H9 (cell line): ENCODE measurements at regions not wholly inside any gene's neighbourhood (a gene's known extent, or its start where the extent isn't known, plus 50 kb on each side); places are given as distances from the start of the nearest gene placed in this dataset.

Source experiments
- DNase-seq: peaks from one replicate; pipeline ENCODE4 v3.0.0-alpha.2; 2017
- H2AFZ ChIP-seq: one replicate; pipeline ENCODE4 v1.6.1; 2013; ENCODE audit warnings: mild to moderate bottlenecking, low read length, control low read depth, moderate library complexity
- H2AK5ac ChIP-seq: 2 replicates; pipeline ENCODE4 v1.6.1; 2013; ENCODE audit warnings: low read length, control low read depth, mixed read lengths; ENCODE audit not compliant: insufficient read length
- H2BK120ac ChIP-seq: one replicate; pipeline ENCODE4 v1.6.1; 2013; ENCODE audit warnings: low read depth, mild to moderate bottlenecking, low read length, control low read depth, inconsistent platforms; ENCODE audit not compliant: poor library complexity, severe bottlenecking
- H2BK12ac ChIP-seq: 2 replicates; pipeline ENCODE4 v1.6.1; 2013; ENCODE audit warnings: low read length, control low read depth, mixed read lengths, low read depth; ENCODE audit not compliant: insufficient read length
- H2BK15ac ChIP-seq: 2 replicates; pipeline ENCODE4 v1.6.1; 2013; ENCODE audit warnings: low read depth, low read length, control low read depth
- H2BK20ac ChIP-seq: one replicate; pipeline ENCODE4 v1.6.1; 2013; ENCODE audit warnings: low read depth, mild to moderate bottlenecking, low read length, control low read depth, inconsistent platforms; ENCODE audit not compliant: poor library complexity, severe bottlenecking
- H2BK5ac ChIP-seq: 2 replicates; pipeline ENCODE4 v1.6.1; 2013; ENCODE audit warnings: low read length, control low read depth, mixed read lengths; ENCODE audit not compliant: insufficient read length
- H3K14ac ChIP-seq: 2 replicates; pipeline ENCODE4 v1.6.1; 2013; ENCODE audit warnings: low read length, control low read depth; ENCODE audit not compliant: insufficient read depth
- H3K18ac ChIP-seq: 2 replicates; pipeline ENCODE4 v1.6.1; 2013; ENCODE audit warnings: low read depth, mild to moderate bottlenecking, mixed read lengths, low read length, control low read depth; ENCODE audit not compliant: insufficient read length
- H3K23ac ChIP-seq: 2 replicates; pipeline ENCODE4 v1.6.1; 2013; ENCODE audit warnings: low read length, control low read depth, mixed read lengths, low read depth; ENCODE audit not compliant: insufficient read length
- H3K23me2 ChIP-seq: 2 replicates; pipeline ENCODE4 v1.6.1; 2013; ENCODE audit warnings: low read depth, mild to moderate bottlenecking, mixed read lengths, low read length, control low read depth; ENCODE audit not compliant: insufficient read length, poor library complexity, severe bottlenecking
- H3K27ac ChIP-seq: 2 replicates; pipeline ENCODE4 v1.5.1; 2013; ENCODE audit warnings: low read length, control low read depth, mixed read lengths, low read depth; ENCODE audit not compliant: insufficient read length
- H3K27me3 ChIP-seq: 2 replicates; pipeline ENCODE4 v1.6.1; 2013; ENCODE audit warnings: low read length, control low read depth, inconsistent platforms; ENCODE audit not compliant: insufficient read depth
- H3K4ac ChIP-seq: 2 replicates; pipeline ENCODE4 v1.6.1; 2013; ENCODE audit warnings: low read depth, mild to moderate bottlenecking, control low read depth, inconsistent platforms, low read length, moderate library complexity
- H3K4me1 ChIP-seq: 2 replicates; pipeline ENCODE4 v1.6.1; 2013; ENCODE audit warnings: low read length, control low read depth, inconsistent platforms; ENCODE audit not compliant: insufficient read depth
- H3K4me2 ChIP-seq: 2 replicates; pipeline ENCODE4 v1.6.1; 2013; ENCODE audit warnings: low read length, control low read depth, mixed read lengths; ENCODE audit not compliant: insufficient read length, insufficient read depth
- H3K56ac ChIP-seq: 2 replicates; pipeline ENCODE4 v1.6.1; 2013; ENCODE audit warnings: low read depth, mild to moderate bottlenecking, mixed read lengths, low read length, control low read depth; ENCODE audit not compliant: insufficient read length
- H3K79me1 ChIP-seq: 2 replicates; pipeline ENCODE4 v1.6.1; 2013; ENCODE audit warnings: low read depth, mild to moderate bottlenecking, moderate library complexity, low read length, control low read depth, inconsistent platforms; ENCODE audit not compliant: insufficient read depth, poor library complexity, severe bottlenecking
- H3K79me2 ChIP-seq: 2 replicates; pipeline ENCODE4 v1.6.1; 2013; ENCODE audit warnings: low read length, control low read depth, inconsistent platforms; ENCODE audit not compliant: insufficient read depth
- H3K9ac ChIP-seq: 2 replicates; pipeline ENCODE4 v1.6.1; 2013; ENCODE audit warnings: low read length, control low read depth, mixed read lengths; ENCODE audit not compliant: insufficient read length; ENCODE audit errors: extremely low read depth
- H3K9me3 ChIP-seq: one replicate; pipeline ENCODE4 v1.6.1; 2013; ENCODE audit warnings: low read depth, low read length, inconsistent platforms; ENCODE audit not compliant: control insufficient read depth
- H3T11ph ChIP-seq: one replicate; pipeline ENCODE4 v1.6.1; 2013; ENCODE audit warnings: mild to moderate bottlenecking, low read length, control low read depth, inconsistent platforms
- H4K20me1 ChIP-seq: one replicate; pipeline ENCODE4 v1.6.1; 2013; ENCODE audit not compliant: control insufficient read depth, insufficient read length, insufficient read depth
- H4K5ac ChIP-seq: 2 replicates; pipeline ENCODE4 v1.6.1; 2013; ENCODE audit warnings: low read depth, mild to moderate bottlenecking, mixed read lengths, low read length, control low read depth; ENCODE audit not compliant: insufficient read length
- H4K8ac ChIP-seq: replicated peaks from 2 replicates; pipeline ENCODE4 v1.6.1; 2013; ENCODE audit warnings: low read length, control low read depth, mixed read lengths, low read depth; ENCODE audit not compliant: insufficient read length
- H4K91ac ChIP-seq: 2 replicates; pipeline ENCODE4 v1.6.1; 2013; ENCODE audit warnings: low read depth, mild to moderate bottlenecking, moderate library complexity, mixed read lengths, low read length, control low read depth; ENCODE audit not compliant: insufficient read length
- H3K27ac Mint-ChIP-seq, 3 experiments: 2 replicates in 2 of 3; 3 replicates in 1 of 3; pipeline ENCODE4 v1.8.0; 2020 to 2021; ENCODE audit warnings: mixed read lengths in 3 of 3, mild to moderate bottlenecking in 1 of 3, moderate library complexity in 1 of 3
- H3K27me3 Mint-ChIP-seq: 2 replicates; pipeline ENCODE4 v1.8.0; 2021; ENCODE audit warnings: low read depth, mild to moderate bottlenecking, moderate library complexity, mixed read lengths
- H3K36me3 Mint-ChIP-seq, 3 experiments: 2 replicates in 2 of 3; 3 replicates in 1 of 3; pipeline ENCODE4 v1.8.0; 2020 to 2021; ENCODE audit warnings: low read depth in 3 of 3, mixed read lengths in 3 of 3; ENCODE audit not compliant: insufficient read depth in 1 of 3
- H3K4me1 Mint-ChIP-seq, 2 experiments: 2 replicates each; pipeline ENCODE4 v1.8.0; 2020; ENCODE audit warnings: mixed read lengths in 2 of 2
- H3K4me3 Mint-ChIP-seq, 2 experiments: 2 replicates in 1 of 2; 3 replicates in 1 of 2; pipeline ENCODE4 v1.8.0; 2020 to 2021; ENCODE audit warnings: mild to moderate bottlenecking in 2 of 2, mixed read lengths in 2 of 2, moderate library complexity in 1 of 2
- H3K9me3 Mint-ChIP-seq, 2 experiments: 2 replicates in 1 of 2; 3 replicates in 1 of 2; pipeline ENCODE4 v1.8.0; 2020; ENCODE audit warnings: mild to moderate bottlenecking in 2 of 2, mixed read lengths in 2 of 2, moderate library complexity in 1 of 2
- CTCF ChIP-seq: fragments of 200-600 bp; sonication (generic); conservative IDR thresholded peaks from 3 replicates; pipeline ENCODE4 v1.8.0; 2021; ENCODE audit warnings: antibody characterized with exemption, mild to moderate bottlenecking
- WGBS: extraction: QIAGEN DNeasy Blood & Tissue Kit; methylation state at CpG from one replicate; pipeline ENCODE4 v1.1.7; 2013; ENCODE audit warnings: missing lambda C conversion rate, low lambda C conversion rate, mixed read lengths; ENCODE audit not compliant: insufficient read length; ENCODE audit errors: extremely low coverage; 5-methylcytosine and 5-hydroxymethylcytosine counted together

- WGBS: no CpG with 5 or more reads among the region's 13 CpGs
- Mint-ChIP-seq H3K36me3 (peaks cover 0 to 5% (median 0%) of the 10 kb centered on the region in 3 experiments; a peak in 1 of 7 replicates), H3K27ac (no peak overlapping the region; a peak in 1 of 7 replicates)
These were observed 176.4 kb downstream of the AHR start for GRCh38 chr7:17474724-17475344.

More at GRCh38 chr7:17474724-17475344, 176.4 kb downstream of the AHR start:
- H4K5ac ChIP-seq: no peak overlapping the region
- no peak overlapping the region for H2BK5ac ChIP-seq
- H2AK5ac ChIP-seq: no peak overlapping the region
- H3K4ac ChIP-seq: no peak overlapping the region
- no peak overlapping the region for H4K91ac ChIP-seq
- H3K23me2 ChIP-seq: no peaks in the 10 kb centered on the region
- H4K8ac ChIP-seq: no peak overlapping the region
- Mint-ChIP-seq H3K9me3 (0 out of 5 replicates have a peak, but pooled peaks cover 0 to 2% of the 10 kb centered on the region in 2 experiments), H3K27me3 (no peaks in the 10 kb centered on the region), H3K4me3 (no peak overlapping the region), H3K4me1 (no peaks in the 10 kb centered on the region)
- peak; percentile 64 for TF ChIP-seq CTCF
- H3K27me3 ChIP-seq: no peaks in the 10 kb centered on the region
- no peak overlapping the region for H3K9ac ChIP-seq
- no peak overlapping the region for H2BK12ac ChIP-seq
- H3K18ac ChIP-seq: no peak overlapping the region
- H3K4me1 ChIP-seq: no peaks in the 10 kb centered on the region
- no peak overlapping the region for H2BK15ac ChIP-seq
- no peak overlapping the region for H3K27ac ChIP-seq
- H2BK20ac ChIP-seq: no peak overlapping the region
- no peak overlapping the region for H3K56ac ChIP-seq
- H3K79me2 ChIP-seq: no peaks in the 10 kb centered on the region
- no peaks in the 10 kb centered on the region for H3K9me3 ChIP-seq
- H3K23ac ChIP-seq: no peak overlapping the region
- no peak overlapping the region for H3T11ph ChIP-seq
- H3K14ac ChIP-seq: no peak overlapping the region
- no peaks in the 10 kb centered on the region for H3K79me1 ChIP-seq
- no peaks in the 10 kb centered on the region for H4K20me1 ChIP-seq
- no peak overlapping the region for H3K4me2 ChIP-seq
- no peak overlapping the region for H2BK120ac ChIP-seq
- no peak overlapping the region for H2AFZ ChIP-seq
- peak; percentile 51 for DNase-seq
